ENCODE measurements at regions not wholly inside any gene's neighbourhood (a gene's known extent, or its start where the extent isn't known, plus 50 kb on each side); places are given as distances from the start of the nearest gene placed in this dataset.

DNA sequence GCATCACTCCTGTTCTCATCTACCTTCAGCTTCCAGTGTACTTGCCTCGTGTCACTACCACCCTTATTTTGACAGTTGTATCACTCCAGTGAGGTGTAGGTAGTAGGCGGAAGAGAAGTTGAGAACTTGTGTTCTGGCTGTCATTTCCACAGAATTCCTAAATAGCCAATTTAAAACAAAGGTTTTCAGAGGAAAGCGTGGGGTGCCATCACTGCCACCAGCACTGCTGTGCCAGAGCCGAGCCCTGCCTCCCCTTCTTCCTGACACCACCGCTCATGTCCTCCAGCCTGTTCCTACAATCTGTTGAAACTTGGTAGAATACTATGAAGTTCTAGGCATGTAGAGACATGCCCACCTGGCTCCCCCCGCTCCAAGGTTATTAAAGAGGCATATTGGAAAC lies 215.8 kb downstream of the TANC2 start (continued):
- TF ChIP-seq, protein P1, sequence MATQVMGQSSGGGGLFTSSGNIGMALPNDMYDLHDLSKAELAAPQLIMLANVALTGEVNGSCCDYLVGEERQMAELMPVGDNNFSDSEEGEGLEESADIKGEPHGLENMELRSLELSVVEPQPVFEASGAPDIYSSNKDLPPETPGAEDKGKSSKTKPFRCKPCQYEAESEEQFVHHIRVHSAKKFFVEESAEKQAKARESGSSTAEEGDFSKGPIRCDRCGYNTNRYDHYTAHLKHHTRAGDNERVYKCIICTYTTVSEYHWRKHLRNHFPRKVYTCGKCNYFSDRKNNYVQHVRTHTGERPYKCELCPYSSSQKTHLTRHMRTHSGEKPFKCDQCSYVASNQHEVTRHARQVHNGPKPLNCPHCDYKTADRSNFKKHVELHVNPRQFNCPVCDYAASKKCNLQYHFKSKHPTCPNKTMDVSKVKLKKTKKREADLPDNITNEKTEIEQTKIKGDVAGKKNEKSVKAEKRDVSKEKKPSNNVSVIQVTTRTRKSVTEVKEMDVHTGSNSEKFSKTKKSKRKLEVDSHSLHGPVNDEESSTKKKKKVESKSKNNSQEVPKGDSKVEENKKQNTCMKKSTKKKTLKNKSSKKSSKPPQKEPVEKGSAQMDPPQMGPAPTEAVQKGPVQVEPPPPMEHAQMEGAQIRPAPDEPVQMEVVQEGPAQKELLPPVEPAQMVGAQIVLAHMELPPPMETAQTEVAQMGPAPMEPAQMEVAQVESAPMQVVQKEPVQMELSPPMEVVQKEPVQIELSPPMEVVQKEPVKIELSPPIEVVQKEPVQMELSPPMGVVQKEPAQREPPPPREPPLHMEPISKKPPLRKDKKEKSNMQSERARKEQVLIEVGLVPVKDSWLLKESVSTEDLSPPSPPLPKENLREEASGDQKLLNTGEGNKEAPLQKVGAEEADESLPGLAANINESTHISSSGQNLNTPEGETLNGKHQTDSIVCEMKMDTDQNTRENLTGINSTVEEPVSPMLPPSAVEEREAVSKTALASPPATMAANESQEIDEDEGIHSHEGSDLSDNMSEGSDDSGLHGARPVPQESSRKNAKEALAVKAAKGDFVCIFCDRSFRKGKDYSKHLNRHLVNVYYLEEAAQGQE (IDR thresholded peaks at IDR 0.05; ENCODE audit: unreplicated experiment) = no peak
- TF ChIP-seq ZNF114 (CRISPR knock-in tag; IDR thresholded peaks at IDR 0.05) = no peak
- no peak for TF ChIP-seq EZH2 (IDR thresholded peaks at IDR 0.05; ENCODE audit: low read depth, unreplicated experiment)
- TF ChIP-seq ZNF331 (CRISPR knock-in tag; IDR thresholded peaks at IDR 0.05; ENCODE audit: low read depth) = no peak
- no peak for TF ChIP-seq NANOG (IDR thresholded peaks at IDR 0.05; ENCODE audit: borderline replicate concordance)
- TF ChIP-seq POLR2AphosphoS5 (IDR thresholded peaks at IDR 0.05; ENCODE audit: low read depth) = no peak

DNA sequence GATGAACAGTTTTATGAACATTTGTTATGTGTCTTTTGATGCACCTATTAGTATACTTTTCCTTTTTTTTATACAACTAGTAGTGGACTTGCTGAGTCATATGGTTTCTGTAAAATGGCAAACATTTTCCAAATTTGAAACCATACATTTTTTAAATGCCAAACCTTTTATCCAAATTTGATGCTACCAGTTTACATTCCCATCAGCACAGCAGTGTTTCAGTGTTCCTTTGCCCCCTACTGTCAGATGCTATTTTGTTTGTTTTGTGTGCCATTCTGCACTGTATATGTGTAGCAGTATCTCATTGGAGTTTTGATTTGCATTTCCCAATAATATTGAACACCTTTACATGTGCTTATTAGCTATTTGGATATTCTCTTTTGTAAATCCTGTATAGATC lies 219.4 kb downstream of the TANC2 start:
- H3K4me1 ChIP-seq (ENCODE audit: insufficient read depth) = no peaks in the 10 kb centered on the region
- H4K20me1 ChIP-seq (replicated peaks; ENCODE audit: insufficient read depth) = no peaks in the 10 kb centered on the region
- TF ChIP-seq EZH2phosphoT487 (IDR thresholded peaks at IDR 0.05; ENCODE audit: unreplicated experiment) (no peak), CTCF (conservative IDR thresholded peaks at IDR 0.05; ENCODE audit: low read depth in 2 of 2) (no peak), JUNB (IDR thresholded peaks at IDR 0.05; ENCODE audit: unreplicated experiment) (no peak), ZNF114 (CRISPR knock-in tag; IDR thresholded peaks at IDR 0.05) (no peak), EZH2 (IDR thresholded peaks at IDR 0.05; ENCODE audit: low read depth, unreplicated experiment) (no peak)
- H3K9me2 ChIP-seq (ENCODE audit: insufficient read depth) = peaks cover 15% of the 10 kb centered on the region
- H3K27ac Mint-ChIP-seq = no peak overlapping the region; the same call in 1 of the 2 replicates
- no peak overlapping the region for H3K4me2 ChIP-seq
- no peak overlapping the region for H3K27ac ChIP-seq (ENCODE audit: low read depth)
- no peaks in the 10 kb centered on the region for H3K27me3 ChIP-seq (ENCODE audit: insufficient read depth)
- no peak overlapping the region for H3K4me3 Mint-ChIP-seq
- DNase-seq (ENCODE audit: low spot score) (no peak), ATAC-seq (no peak)
- H3K36me3 Mint-ChIP-seq (ENCODE audit: low read depth) = no peaks in the 10 kb centered on the region
- H3K27me3 Mint-ChIP-seq (ENCODE audit: insufficient read depth, low read depth, poor library complexity) = no peaks in the 10 kb centered on the region
- H3F3A ChIP-seq (replicated peaks; ENCODE audit: low read depth) = no peaks in the 10 kb centered on the region
- no peaks in the 10 kb centered on the region for H3K36me3 ChIP-seq (ENCODE audit: insufficient read depth)
- H3K4me3 ChIP-seq = no peak overlapping the region
- no peak overlapping the region for H2AFZ ChIP-seq
- no peaks in the 10 kb centered on the region; the same call in 2 of the 3 replicates for H3K9me3 Mint-ChIP-seq
- H3K4me1 Mint-ChIP-seq = peaks cover 7% of the 10 kb centered on the region
- H3K79me2 ChIP-seq (replicated peaks; ENCODE audit: insufficient read depth) = no peaks in the 10 kb centered on the region

GRCh38 chr17:63189082-63189481 lies 223.0 kb downstream of the TANC2 start:
- Histone ChIP-seq H4K20me1 (replicated peaks; ENCODE audit: insufficient read depth) (no peaks in the 10 kb centered on the region), H3K36me3 (ENCODE audit: insufficient read depth) (no peaks in the 10 kb centered on the region), H3K27me3 (ENCODE audit: insufficient read depth) (no peaks in the 10 kb centered on the region), H3K4me1 (ENCODE audit: insufficient read depth) (no peaks in the 10 kb centered on the region), H3K79me2 (replicated peaks; ENCODE audit: insufficient read depth) (no peaks in the 10 kb centered on the region), H3K4me2 (no peak overlapping the region), H3F3A (replicated peaks; ENCODE audit: low read depth) (no peaks in the 10 kb centered on the region), H3K27ac (ENCODE audit: low read depth) (no peak overlapping the region), H3K9me2 (ENCODE audit: insufficient read depth) (no peaks in the 10 kb centered on the region), H3K4me3 (no peak overlapping the region), H2AFZ (no peak overlapping the region)
- peaks cover 2% of the 10 kb centered on the region for H3K27me3 Mint-ChIP-seq (ENCODE audit: insufficient read depth, low read depth, poor library complexity)
- H3K27ac Mint-ChIP-seq = no peak overlapping the region
- no peaks in the 10 kb centered on the region for H3K36me3 Mint-ChIP-seq (ENCODE audit: low read depth)
- ATAC-seq (no peak), DNase-seq (ENCODE audit: low spot score) (no peak)
- H3K4me3 Mint-ChIP-seq = no peak overlapping the region
- no peaks in the 10 kb centered on the region for H3K9me3 Mint-ChIP-seq
- no peaks in the 10 kb centered on the region for H3K4me1 Mint-ChIP-seq
- TF ChIP-seq STAT1 (IDR thresholded peaks at IDR 0.05; ENCODE audit: unreplicated experiment) (no peak), JUNB (IDR thresholded peaks at IDR 0.05; ENCODE audit: unreplicated experiment) (no peak), CTCF (conservative IDR thresholded peaks at IDR 0.05; ENCODE audit: low read depth in 2 of 2) (no peak)
- TF ChIP-seq, protein P2, sequence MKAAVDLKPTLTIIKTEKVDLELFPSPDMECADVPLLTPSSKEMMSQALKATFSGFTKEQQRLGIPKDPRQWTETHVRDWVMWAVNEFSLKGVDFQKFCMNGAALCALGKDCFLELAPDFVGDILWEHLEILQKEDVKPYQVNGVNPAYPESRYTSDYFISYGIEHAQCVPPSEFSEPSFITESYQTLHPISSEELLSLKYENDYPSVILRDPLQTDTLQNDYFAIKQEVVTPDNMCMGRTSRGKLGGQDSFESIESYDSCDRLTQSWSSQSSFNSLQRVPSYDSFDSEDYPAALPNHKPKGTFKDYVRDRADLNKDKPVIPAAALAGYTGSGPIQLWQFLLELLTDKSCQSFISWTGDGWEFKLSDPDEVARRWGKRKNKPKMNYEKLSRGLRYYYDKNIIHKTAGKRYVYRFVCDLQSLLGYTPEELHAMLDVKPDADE (IDR thresholded peaks at IDR 0.05) = no peak
- TF ChIP-seq, protein P1 (IDR thresholded peaks at IDR 0.05; ENCODE audit: unreplicated experiment) = no peak
